Activated CD4-positive, alpha-beta T cell treated with anti-CD3 and anti-CD28 coated beads, Interleukin-10, Interleukin-2, amounts not matched to agents 100 ng/mL and 50 ng/mL, durations not matched to agents 16 hours and 8 hours (primary cell): ENCODE measurements at regions not wholly inside any gene's neighbourhood (a gene's known extent, or its start where the extent isn't known, plus 50 kb on each side); places are given as distances from the start of the nearest gene placed in this dataset.
A peak's percentile ranks its signal among the peaks of the same experiment; 100 is the strongest.
"Not testable (repeated sequence)": the region's sequence is repeated elsewhere in the genome, so short reads cannot be mapped to it uniquely, and the experiment has no call there.

ENCODE experiments used
- DNase-seq: peaks from one replicate; pipeline ENCODE4 v3.0.0-alpha.2; 2020

GRCh38 chr10:25811052-25811685, 122.9 kb upstream of the MYO3A start:
- DNase-seq: no peak

- no peak for DNase-seq
Observed at GRCh38 chr10:25813511-25813910, 120.5 kb upstream of the MYO3A start.

- DNase-seq: no peak
Observed at GRCh38 chr10:25815236-25815635, 118.8 kb upstream of the MYO3A start.

- DNase-seq: no peak
Observed at GRCh38 chr10:25815999-25816768, 117.8 kb upstream of the MYO3A start.

GRCh38 chr10:25817200-25817599, 116.8 kb upstream of the MYO3A start:
- DNase-seq: no peak

GRCh38 chr10:25818751-25819150, 115.3 kb upstream of the MYO3A start:
- DNase-seq: no peak

GRCh38 chr10:25820472-25820871, 113.6 kb upstream of the MYO3A start:
- DNase-seq: no peak

GRCh38 chr10:25820874-25821273, 113.2 kb upstream of the MYO3A start:
- DNase-seq: no peak

- no peak for DNase-seq
Observed at GRCh38 chr10:25824050-25824449, 110.0 kb upstream of the MYO3A start.

GRCh38 chr10:25828475-25828874, 105.6 kb upstream of the MYO3A start:
- no peak for DNase-seq

GRCh38 chr10:25831080-25831479, 102.9 kb upstream of the MYO3A start:
- no peak for DNase-seq

GRCh38 chr10:25839683-25840082, 94.3 kb upstream of the MYO3A start:
- DNase-seq: no peak

- not testable (repeated sequence) for DNase-seq
Observed at GRCh38 chr10:25840875-25841274, 93.2 kb upstream of the MYO3A start.

GRCh38 chr10:25842146-25842545, 91.9 kb upstream of the MYO3A start:
- DNase-seq: no peak

GRCh38 chr10:25843551-25844170, 90.4 kb upstream of the MYO3A start:
- no peak for DNase-seq

GRCh38 chr10:25844716-25845115, 89.3 kb upstream of the MYO3A start:
- DNase-seq: not testable (repeated sequence)

- DNase-seq: no peak
Observed at GRCh38 chr10:25849268-25849667, 84.8 kb upstream of the MYO3A start.

GRCh38 chr10:25849988-25850387, 84.0 kb upstream of the MYO3A start:
- no peak for DNase-seq

- DNase-seq: no peak
Observed at GRCh38 chr10:25851548-25851947, 82.5 kb upstream of the MYO3A start.

- DNase-seq: no peak
Observed at GRCh38 chr10:25852364-25852941, 81.6 kb upstream of the MYO3A start.

- DNase-seq: no peak
Observed at GRCh38 chr10:25858076-25858475, 76.0 kb upstream of the MYO3A start.

GRCh38 chr10:25865267-25865666, 68.8 kb upstream of the MYO3A start:
- no peak for DNase-seq

- peak; percentile 25 for DNase-seq
Observed at GRCh38 chr10:25867321-25867720, 66.7 kb upstream of the MYO3A start.

GRCh38 chr10:25869067-25869591, 64.9 kb upstream of the MYO3A start:
- DNase-seq: no peak
